ENCODE measurements at regions not wholly inside any gene's neighbourhood (a gene's known extent, or its start where the extent isn't known, plus 50 kb on each side); places are given as distances from the start of the nearest gene placed in this dataset.

- TF ChIP-seq CTCF (IDR thresholded peaks at IDR 0.05; ENCODE audit: poor library complexity) (no peak), EZH2 (IDR thresholded peaks at IDR 0.05; ENCODE audit: borderline replicate concordance) (no peak)
These were observed 417.4 kb downstream of the MFSD1 start for GRCh38 chr3:159219231-159219630.

Data from hepatocyte (in vitro differentiated cells).